Activated T-helper 1 cell treated with anti-CD3 and anti-CD28 coated beads, Interleukin-12 subunit alpha, Interleukin-12 subunit beta, Interleukin-2, Interleukin-4 antibody, amounts not matched to agents 30 ng/mL and 10 ng/mL and 1 ng/mL, durations not matched to agents 14 hours and 24 hours and 36 hours (primary cell): ENCODE measurements at regions not wholly inside any gene's neighbourhood (a gene's known extent, or its start where the extent isn't known, plus 50 kb on each side); places are given as distances from the start of the nearest gene placed in this dataset.

Experiments used
- DNase-seq: peaks from one replicate; pipeline ENCODE4 v3.0.0; 2021; ENCODE audit warnings: low spot score
- H3K27ac Mint-ChIP-seq: one replicate; pipeline ENCODE4 v1.8.0; 2021; ENCODE audit warnings: mild to moderate bottlenecking, mixed read lengths
- H3K27me3 Mint-ChIP-seq: one replicate; pipeline ENCODE4 v1.8.0; 2022; ENCODE audit warnings: mild to moderate bottlenecking, moderate library complexity, mixed read lengths; ENCODE audit not compliant: insufficient read depth
- H3K36me3 Mint-ChIP-seq: one replicate; pipeline ENCODE4 v1.8.0; 2021; ENCODE audit warnings: low read depth, mixed read lengths
- H3K4me1 Mint-ChIP-seq: one replicate; pipeline ENCODE4 v1.8.0; 2021; ENCODE audit warnings: low read depth, mixed read lengths
- H3K4me3 Mint-ChIP-seq: one replicate; pipeline ENCODE4 v1.8.0; 2021; ENCODE audit warnings: mild to moderate bottlenecking, moderate library complexity, mixed read lengths
- H3K9me3 Mint-ChIP-seq: one replicate; pipeline ENCODE4 v1.8.0; 2021; ENCODE audit warnings: mixed read lengths
- intact Hi-C: fragments of 100-400 bp; cut with micrococcal nuclease; formaldehyde crosslinking; loops from one replicate; pipeline ENCODE4 v1.15.1; 2024

GRCh38 chr10:124225467-124226270 lies 132.3 kb upstream of the CHST15 start:
- Mint-ChIP-seq H3K9me3 (peaks cover 37% of the 10 kb centered on the region), H3K27me3 (peaks cover 1% of the 10 kb centered on the region), H3K27ac (peak overlapping the region; percentile 5), H3K4me1 (peaks cover 15% of the 10 kb centered on the region), H3K4me3 (no peak overlapping the region), H3K36me3 (no peaks in the 10 kb centered on the region)
- intact Hi-C loops = loop anchor here (1.0 to 10.0 kb wide), 5 partner anchors 8 to 1071 kb away; partner anchors contain the start of genes BUB3 and CHST15
- DNase-seq = peak; percentile 21

- peaks cover 2% of the 10 kb centered on the region for H3K27me3 Mint-ChIP-seq
- H3K9me3 Mint-ChIP-seq = peaks cover 34% of the 10 kb centered on the region
- peaks cover 22% of the 10 kb centered on the region for H3K4me1 Mint-ChIP-seq
- no peaks in the 10 kb centered on the region for H3K36me3 Mint-ChIP-seq
- no peak overlapping the region for H3K4me3 Mint-ChIP-seq
- no peak for DNase-seq
- intact Hi-C loops = loop anchor here (1.0 to 10.0 kb wide), 5 partner anchors 8 to 1070 kb away; partner anchors contain the start of genes BUB3 and CHST15
- no peak overlapping the region for H3K27ac Mint-ChIP-seq
These were observed 131.7 kb upstream of the CHST15 start for GRCh38 chr10:124225029-124225466.

- intact Hi-C loops = loop anchor here (1.0 to 10.0 kb wide), 6 partner anchors 9 to 1070 kb away; partner anchors contain the start of genes BUB3 and CHST15
- no peak for DNase-seq
- Mint-ChIP-seq H3K9me3 (peaks cover 28% of the 10 kb centered on the region), H3K27me3 (peaks cover 8% of the 10 kb centered on the region), H3K4me3 (no peak overlapping the region), H3K36me3 (no peaks in the 10 kb centered on the region), H3K4me1 (peaks cover 25% of the 10 kb centered on the region), H3K27ac (no peak overlapping the region)
These were observed 131.1 kb upstream of the CHST15 start for GRCh38 chr10:124224331-124225028.

- peaks cover 25% of the 10 kb centered on the region for H3K4me1 Mint-ChIP-seq
- no peaks in the 10 kb centered on the region for H3K36me3 Mint-ChIP-seq
- no peak overlapping the region for H3K27ac Mint-ChIP-seq
- peaks cover 8% of the 10 kb centered on the region for H3K27me3 Mint-ChIP-seq
- H3K4me3 Mint-ChIP-seq = no peak overlapping the region
- peaks cover 20% of the 10 kb centered on the region for H3K9me3 Mint-ChIP-seq
- no peak for DNase-seq
- intact Hi-C loops = loop anchor here (2.0 to 10.0 kb wide), 4 partner anchors 129 to 1069 kb away; partner anchors contain the start of genes BUB3 and CHST15
These were observed 130.3 kb upstream of the CHST15 start for GRCh38 chr10:124223711-124224085.

GRCh38 chr10:124222988-124223710 lies 129.8 kb upstream of the CHST15 start:
- Mint-ChIP-seq H3K4me1 (peaks cover 25% of the 10 kb centered on the region), H3K4me3 (no peak overlapping the region), H3K36me3 (no peaks in the 10 kb centered on the region), H3K27ac (no peak overlapping the region), H3K27me3 (peaks cover 8% of the 10 kb centered on the region), H3K9me3 (peaks cover 17% of the 10 kb centered on the region)
- intact Hi-C loops = loop anchor here (5.0 to 10.0 kb wide), 3 partner anchors 128 to 1068 kb away; partner anchors contain the start of genes BUB3 and CHST15
- DNase-seq = no peak

- H3K4me1 Mint-ChIP-seq = peaks cover 25% of the 10 kb centered on the region
- H3K27me3 Mint-ChIP-seq = peaks cover 9% of the 10 kb centered on the region
- no peak overlapping the region for H3K27ac Mint-ChIP-seq
- H3K9me3 Mint-ChIP-seq = peaks cover 10% of the 10 kb centered on the region
- intact Hi-C loops = loop anchor here (5.0 to 10.0 kb wide), 3 partner anchors 128 to 1068 kb away; partner anchors contain the start of genes BUB3 and CHST15
- no peaks in the 10 kb centered on the region for H3K36me3 Mint-ChIP-seq
- no peak for DNase-seq
- H3K4me3 Mint-ChIP-seq = no peak overlapping the region
These were observed 129.1 kb upstream of the CHST15 start for GRCh38 chr10:124222318-124222987.

- Mint-ChIP-seq H3K27me3 (peaks cover 13% of the 10 kb centered on the region), H3K4me1 (peaks cover 25% of the 10 kb centered on the region)
These were observed 128.2 kb upstream of the CHST15 start for GRCh38 chr10:124221356-124222317.

GRCh38 chr10:124220971-124221355 lies 127.6 kb upstream of the CHST15 start:
- no peaks in the 10 kb centered on the region for H3K9me3 Mint-ChIP-seq
- no peak overlapping the region for H3K27ac Mint-ChIP-seq
- H3K27me3 Mint-ChIP-seq = peaks cover 13% of the 10 kb centered on the region
- intact Hi-C loops = loop anchor here (5.0 to 10.0 kb wide), 3 partner anchors 126 to 1066 kb away; partner anchors contain the start of genes BUB3 and CHST15
- no peak overlapping the region for H3K4me3 Mint-ChIP-seq
- H3K36me3 Mint-ChIP-seq = no peaks in the 10 kb centered on the region
- peaks cover 25% of the 10 kb centered on the region for H3K4me1 Mint-ChIP-seq
- DNase-seq = no peak

More at GRCh38 chr10:124221356-124222317, 128.2 kb upstream of the CHST15 start:
- no peak overlapping the region for H3K4me3 Mint-ChIP-seq
- H3K27ac Mint-ChIP-seq = peak overlapping the region; percentile 58
- peaks cover 2% of the 10 kb centered on the region for H3K9me3 Mint-ChIP-seq
- intact Hi-C loops = loop anchor here (5.0 to 10.0 kb wide), 3 partner anchors 127 to 1067 kb away; partner anchors contain the start of genes BUB3 and CHST15
- no peaks in the 10 kb centered on the region for H3K36me3 Mint-ChIP-seq
- no peak for DNase-seq

- H3K27ac Mint-ChIP-seq = peak overlapping the region; percentile 29
- no peak overlapping the region for H3K4me3 Mint-ChIP-seq
- H3K4me1 Mint-ChIP-seq = peaks cover 25% of the 10 kb centered on the region
- DNase-seq = no peak
- H3K9me3 Mint-ChIP-seq = no peaks in the 10 kb centered on the region
- intact Hi-C loops = loop anchor here (5.0 to 10.0 kb wide), 3 partner anchors 126 to 1066 kb away; partner anchors contain the start of genes BUB3 and CHST15
- H3K36me3 Mint-ChIP-seq = no peaks in the 10 kb centered on the region
- H3K27me3 Mint-ChIP-seq = peaks cover 13% of the 10 kb centered on the region
These were observed 127.1 kb upstream of the CHST15 start for GRCh38 chr10:124220547-124220946.

- no peak overlapping the region for H3K27ac Mint-ChIP-seq
- H3K36me3 Mint-ChIP-seq = no peaks in the 10 kb centered on the region
- intact Hi-C loops = loop anchor here (5.0 to 10.0 kb wide), 3 partner anchors 125 to 1065 kb away; partner anchors contain the start of genes BUB3 and CHST15
- no peak for DNase-seq
- peaks cover 25% of the 10 kb centered on the region for H3K4me1 Mint-ChIP-seq
- H3K4me3 Mint-ChIP-seq = no peak overlapping the region
- no peaks in the 10 kb centered on the region for H3K9me3 Mint-ChIP-seq
- H3K27me3 Mint-ChIP-seq = peaks cover 18% of the 10 kb centered on the region
These were observed 126.3 kb upstream of the CHST15 start for GRCh38 chr10:124219655-124220054.

GRCh38 chr10:124219062-124219461 lies 125.7 kb upstream of the CHST15 start:
- Mint-ChIP-seq H3K4me1 (peaks cover 25% of the 10 kb centered on the region), H3K4me3 (no peak overlapping the region), H3K27ac (no peak overlapping the region), H3K27me3 (peaks cover 17% of the 10 kb centered on the region), H3K9me3 (no peaks in the 10 kb centered on the region), H3K36me3 (no peaks in the 10 kb centered on the region)
- intact Hi-C loops = no loop called here
- no peak for DNase-seq
